H1 (cell line): ENCODE measurements at regions not wholly inside any gene's neighbourhood (a gene's known extent, or its start where the extent isn't known, plus 50 kb on each side); places are given as distances from the start of the nearest gene placed in this dataset.

ENCODE experiments used
- CTCF ChIA-PET: fragments of 300-600 bp; sonication (Branson Sonifier 250); formaldehyde crosslinking; loops from one replicate; lab custom pipeline; 2021; ENCODE audit not compliant: partially characterized antibody; lab: Charles Lee
- POLR2A ChIA-PET: fragments of 300-600 bp; sonication (Branson Sonifier 250); formaldehyde crosslinking; loops from one replicate; lab custom pipeline; 2021; ENCODE audit warnings: inconsistent platforms; ENCODE audit not compliant: partially characterized antibody; lab: Charles Lee
- DNase-seq, 2 experiments: peaks; one replicate each; pipeline versions ENCODE4 v3.0.0 to v3.0.0-alpha.2; 2010 to 2022; ENCODE audit warnings: low spot score in 2 of 2, low read depth in 1 of 2, mixed read lengths in 1 of 2
- FAIRE-seq: peaks from 2 replicates; lab custom pipeline; 2011; peaks lifted over from hg19 to GRCh38; lab: Jason Lieb, UNC
- H2AFZ ChIP-seq: 2 replicates; pipeline ENCODE4 v1.8.1; 2012; ENCODE audit warnings: low read length, inconsistent platforms
- H2AK5ac ChIP-seq: 2 replicates; pipeline ENCODE4 v1.6.1; 2013; ENCODE audit warnings: low read depth, low read length
- H2BK120ac ChIP-seq: replicated peaks from 2 replicates; pipeline ENCODE3; 2013; ENCODE audit warnings: low read depth, low read length, inconsistent platforms
- H2BK12ac ChIP-seq: 2 replicates; pipeline ENCODE4 v1.6.1; 2013; ENCODE audit warnings: low read depth, low read length
- H2BK15ac ChIP-seq: 2 replicates; pipeline ENCODE4 v1.6.1; 2013; ENCODE audit warnings: low read length
- H2BK20ac ChIP-seq: 2 replicates; pipeline ENCODE4 v1.6.1; 2013; ENCODE audit warnings: low read length
- H2BK5ac ChIP-seq: 2 replicates; pipeline ENCODE4 v1.6.1; 2013; ENCODE audit warnings: low read depth, low read length
- H3K14ac ChIP-seq: 2 replicates; pipeline ENCODE4 v1.6.1; 2013; ENCODE audit warnings: inconsistent platforms; ENCODE audit not compliant: insufficient read length
- H3K18ac ChIP-seq: 2 replicates; pipeline ENCODE4 v1.6.1; 2013; ENCODE audit warnings: low read length; ENCODE audit errors: extremely low read depth
- H3K23ac ChIP-seq: 2 replicates; pipeline ENCODE4 v1.6.1; 2013; ENCODE audit warnings: inconsistent platforms; ENCODE audit not compliant: insufficient read length
- H3K23me2 ChIP-seq: 2 replicates; pipeline ENCODE4 v1.6.1; 2013; ENCODE audit warnings: low read depth, low read length
- H3K27ac ChIP-seq: 2 replicates; pipeline ENCODE4 v1.6.1; 2011; ENCODE audit warnings: low read depth, low read length, inconsistent platforms
- H3K27me3 ChIP-seq, 4 experiments: replicated peaks in 1 of 4; 1 replicate in 1 of 4; 2 replicates in 3 of 4; pipeline versions ENCODE4 v1.6.1 to v1.8.1; 2011 to 2013; ENCODE audit warnings: low read length in 3 of 4, mild to moderate bottlenecking in 3 of 4, inconsistent platforms in 2 of 4, mixed read lengths in 2 of 4, moderate library complexity in 1 of 4; ENCODE audit not compliant: control insufficient read depth in 3 of 4, insufficient read depth in 3 of 4; ENCODE audit errors: extremely low read depth in 1 of 4
- H3K36me3 ChIP-seq, 4 experiments: 2 replicates each; pipeline versions ENCODE4 v1.6.1 to v1.8.1; 2011 to 2013; ENCODE audit warnings: mild to moderate bottlenecking in 4 of 4, low read length in 3 of 4, moderate library complexity in 2 of 4, control low read depth in 1 of 4, inconsistent platforms in 1 of 4; ENCODE audit not compliant: insufficient read depth in 4 of 4, control insufficient read depth in 2 of 4
- H3K4ac ChIP-seq: replicated peaks from 2 replicates; pipeline ENCODE3; 2013; ENCODE audit warnings: low read length, low read depth, mixed read lengths, inconsistent platforms; ENCODE audit not compliant: insufficient read length
- H3K4me1 ChIP-seq, 4 experiments: replicated peaks in 1 of 4; 1 replicate in 1 of 4; 2 replicates in 3 of 4; pipeline versions ENCODE4 v1.6.1 to v1.8.1; 2011 to 2013; ENCODE audit warnings: low read length in 3 of 4, inconsistent platforms in 2 of 4, mixed read lengths in 1 of 4; ENCODE audit not compliant: insufficient read depth in 4 of 4, control insufficient read depth in 3 of 4
- H3K4me2 ChIP-seq, 2 experiments: 2 replicates each; pipeline versions ENCODE4 v1.6.1 to v1.8.1; 2011 to 2013; ENCODE audit warnings: low read depth in 2 of 2, low read length in 2 of 2, control low read depth in 1 of 2, inconsistent platforms in 1 of 2, mild to moderate bottlenecking in 1 of 2; ENCODE audit not compliant: insufficient read depth in 1 of 2
- H3K4me3 ChIP-seq, 4 experiments: fragments of 200-600, 300-600 bp in 1 of 4; sonication (generic), shearing (Covaris generic), sonication (Bioruptor Twin) in 1 of 4; 2 replicates each; pipeline versions ENCODE4 v1.5.1 to v1.8.1; 2011 to 2016; ENCODE audit warnings: low read length in 4 of 4, low read depth in 3 of 4, control low read depth in 2 of 4, inconsistent platforms in 2 of 4, mild to moderate bottlenecking in 2 of 4, mixed read lengths in 1 of 4, moderate library complexity in 1 of 4; ENCODE audit not compliant: insufficient read depth in 2 of 4; ENCODE audit errors: extremely low read depth in 1 of 4
- H3K56ac ChIP-seq: replicated peaks from 2 replicates; pipeline ENCODE3; 2013; ENCODE audit warnings: low read depth, mild to moderate bottlenecking, mixed read lengths, low read length, inconsistent platforms; ENCODE audit not compliant: insufficient read length
- H3K79me1 ChIP-seq: 2 replicates; pipeline ENCODE4 v1.6.1; 2013; ENCODE audit warnings: low read depth, low read length, control low read depth
- H3K79me2 ChIP-seq, 2 experiments: 2 replicates each; pipeline versions ENCODE4 v1.6.1 to v1.8.1; 2012 to 2013; ENCODE audit warnings: low read length in 2 of 2, mild to moderate bottlenecking in 2 of 2, inconsistent platforms in 1 of 2; ENCODE audit not compliant: insufficient read depth in 2 of 2, control insufficient read depth in 1 of 2
- H3K9ac ChIP-seq, 4 experiments: replicated peaks in 1 of 4; 1 replicate in 1 of 4; 2 replicates in 3 of 4; pipeline versions ENCODE4 v1.6.1 to v1.8.1; 2011 to 2013; ENCODE audit warnings: low read depth in 3 of 4, low read length in 3 of 4, control low read depth in 2 of 4, mild to moderate bottlenecking in 2 of 4, moderate library complexity in 2 of 4, inconsistent platforms in 1 of 4; ENCODE audit errors: extremely low read depth in 1 of 4
- H3K9me3 ChIP-seq, 2 experiments: 2 replicates each; pipeline versions ENCODE4 v1.6.1 to v1.8.1; 2012 to 2013; ENCODE audit warnings: mild to moderate bottlenecking in 2 of 2, moderate library complexity in 2 of 2, control low read depth in 1 of 2, inconsistent platforms in 1 of 2, low read depth in 1 of 2, low read length in 1 of 2, mixed read lengths in 1 of 2; ENCODE audit not compliant: insufficient read depth in 2 of 2
- H4K20me1 ChIP-seq, 2 experiments: replicated peaks in 1 of 2; 2 replicates each; pipeline versions ENCODE3 to v1.8.1; 2011 to 2013; ENCODE audit warnings: inconsistent platforms in 2 of 2, low read length in 2 of 2, mild to moderate bottlenecking in 1 of 2; ENCODE audit not compliant: insufficient read depth in 2 of 2, control insufficient read depth in 1 of 2
- H4K5ac ChIP-seq: 2 replicates; pipeline ENCODE4 v1.6.1; 2013; ENCODE audit warnings: low read length, low read depth, mixed read lengths, inconsistent platforms; ENCODE audit not compliant: insufficient read length
- H4K8ac ChIP-seq: 2 replicates; pipeline ENCODE4 v1.8.0; 2013; ENCODE audit warnings: mild to moderate bottlenecking, moderate library complexity, low read length, inconsistent platforms; ENCODE audit not compliant: insufficient read depth; ENCODE audit errors: extremely low read depth
- H4K91ac ChIP-seq: replicated peaks from 2 replicates; pipeline ENCODE3; 2013; ENCODE audit warnings: low read length, mixed read lengths, inconsistent platforms; ENCODE audit not compliant: insufficient read length
- ASH2L ChIP-seq: fragments of 200-600, 300-600 bp; sonication (generic); IDR thresholded peaks from one replicate; pipeline ENCODE4 v1.7.1; 2017; ENCODE audit warnings: low read length
- BCL11A ChIP-seq, 2 experiments: IDR thresholded peaks; one replicate each; pipeline ENCODE4 v1.6.1; 2011; ENCODE audit warnings: low read depth in 2 of 2, low read length in 2 of 2, mild to moderate bottlenecking in 2 of 2
- CREB1 ChIP-seq: IDR thresholded peaks from 2 replicates; pipeline ENCODE4 v1.6.1; 2012; ENCODE audit warnings: inconsistent platforms
- HDAC6 ChIP-seq: IDR thresholded peaks from one replicate; pipeline ENCODE4 v1.7.1; 2012; ENCODE audit warnings: low read depth, mild to moderate bottlenecking, inconsistent platforms, low read length, moderate library complexity
- KDM5A ChIP-seq: fragments of 200-600 bp; IDR thresholded peaks from 2 replicates; pipeline ENCODE4 v1.7.1; 2012; ENCODE audit warnings: mild to moderate bottlenecking, low read length, inconsistent platforms, mixed read lengths
- TAF1 ChIP-seq: IDR thresholded peaks from 2 replicates; pipeline ENCODE4 v1.6.1; 2011; ENCODE audit warnings: mild to moderate bottlenecking, low read depth, low read length
- WGBS, 2 experiments: shearing (Covaris generic) in 1 of 2; methylation state at CpG; one replicate each; pipeline versions ENCODE4 v1.1.6 to v1.1.7; 2013 to 2015; ENCODE audit warnings: low lambda C conversion rate in 2 of 2, mixed read lengths in 2 of 2, inconsistent platforms in 1 of 2, low coverage in 1 of 2, missing lambda C conversion rate in 1 of 2; ENCODE audit not compliant: insufficient replicate concordance in 2 of 2, insufficient coverage in 1 of 2, insufficient read length in 1 of 2; ENCODE audit errors: extremely low coverage in 1 of 2, missing lambda C conversion rate in 1 of 2; 5-methylcytosine and 5-hydroxymethylcytosine counted together
- TF ChIP-seq, protein P1 (sequence below): IDR thresholded peaks from 2 replicates; pipeline ENCODE4 v1.6.1; 2011; ENCODE audit warnings: low read length, improper control_type of control experiment
- TF ChIP-seq, protein P2 (sequence below): IDR thresholded peaks from 2 replicates; pipeline ENCODE4 v1.6.1; 2012; ENCODE audit warnings: inconsistent platforms

DNA sequence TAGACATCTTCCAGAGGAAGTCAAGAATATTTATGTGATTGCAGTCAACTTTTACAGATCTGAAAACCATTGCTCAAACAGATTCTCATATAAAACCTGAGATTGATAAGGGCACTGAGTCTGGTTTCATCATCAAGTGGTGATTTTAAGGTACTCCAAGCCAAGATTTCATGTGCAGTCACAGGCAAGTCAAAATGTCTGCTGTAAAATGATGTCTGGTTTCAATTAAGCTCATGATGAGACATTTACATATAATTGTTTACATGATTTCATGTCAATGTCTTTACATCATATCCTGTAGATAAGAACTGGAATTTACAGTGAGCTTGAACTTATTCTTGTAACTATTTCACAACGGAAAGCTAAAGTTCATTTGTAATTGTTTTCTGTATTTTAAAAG lies 1215.5 kb downstream of the ROBO2 start:
- Histone ChIP-seq H3K23ac (no peak overlapping the region), H3K4me3 (no peak overlapping the region), H2BK20ac (no peak overlapping the region), H3K56ac (no peak overlapping the region), H3K79me2 (no peaks in the 10 kb centered on the region), H2AK5ac (no peak overlapping the region), H4K5ac (no peak overlapping the region), H3K9me3 (no peaks in the 10 kb centered on the region), H3K9ac (no peak overlapping the region), H2BK120ac (no peak overlapping the region), H3K79me1 (no peaks in the 10 kb centered on the region), H4K20me1 (no peaks in the 10 kb centered on the region), H2BK15ac (no peak overlapping the region), H3K36me3 (no peaks in the 10 kb centered on the region), H3K14ac (no peak overlapping the region), H2BK12ac (no peak overlapping the region), H3K4ac (no peak overlapping the region), H2AFZ (no peak overlapping the region), H3K27me3 (no peaks in the 10 kb centered on the region), H3K18ac (no peak overlapping the region), H3K4me2 (no peak overlapping the region), H4K8ac (no peak overlapping the region), H2BK5ac (no peak overlapping the region), H4K91ac (no peak overlapping the region), H3K23me2 (no peaks in the 10 kb centered on the region; the same call in 1 of the 2 replicates), H3K27ac (no peak overlapping the region), H3K4me1 (no peaks in the 10 kb centered on the region)
- ChIA-PET POLR2A (no interaction called here), CTCF (interaction anchor here (1.5 kb wide), 1 partner anchor 391 kb away, joined by 5 read pairs; no protein-coding TSS in a partner anchor)
- DNase-seq (no peak), FAIRE-seq (no peak)
- 44% methylated on average over 1 of the region's 1 CpG; no CpG with 5 or more reads in 1 of the 2 experiments for WGBS, 2 experiments
- TF ChIP-seq TAF1, result no peak
- no peak for TF ChIP-seq KDM5A
- TF ChIP-seq, protein P1, sequence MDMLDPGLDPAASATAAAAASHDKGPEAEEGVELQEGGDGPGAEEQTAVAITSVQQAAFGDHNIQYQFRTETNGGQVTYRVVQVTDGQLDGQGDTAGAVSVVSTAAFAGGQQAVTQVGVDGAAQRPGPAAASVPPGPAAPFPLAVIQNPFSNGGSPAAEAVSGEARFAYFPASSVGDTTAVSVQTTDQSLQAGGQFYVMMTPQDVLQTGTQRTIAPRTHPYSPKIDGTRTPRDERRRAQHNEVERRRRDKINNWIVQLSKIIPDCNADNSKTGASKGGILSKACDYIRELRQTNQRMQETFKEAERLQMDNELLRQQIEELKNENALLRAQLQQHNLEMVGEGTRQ, result no peak
- no peak for TF ChIP-seq BCL11A (IDR thresholded peaks at IDR 0.05; ENCODE audit: low read depth in 2 of 2, low read length in 2 of 2)
- no peak for TF ChIP-seq ASH2L
- no peak for TF ChIP-seq CREB1
- TF ChIP-seq, protein P2, sequence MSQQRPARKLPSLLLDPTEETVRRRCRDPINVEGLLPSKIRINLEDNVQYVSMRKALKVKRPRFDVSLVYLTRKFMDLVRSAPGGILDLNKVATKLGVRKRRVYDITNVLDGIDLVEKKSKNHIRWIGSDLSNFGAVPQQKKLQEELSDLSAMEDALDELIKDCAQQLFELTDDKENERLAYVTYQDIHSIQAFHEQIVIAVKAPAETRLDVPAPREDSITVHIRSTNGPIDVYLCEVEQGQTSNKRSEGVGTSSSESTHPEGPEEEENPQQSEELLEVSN, result no peak
- TF ChIP-seq HDAC6, result no peak
